Loucy (cell line): ENCODE measurements at regions not wholly inside any gene's neighbourhood (a gene's known extent, or its start where the extent isn't known, plus 50 kb on each side); places are given as distances from the start of the nearest gene placed in this dataset.
A peak's percentile ranks its signal among the peaks of the same experiment; 100 is the strongest.

Experiments
- H2AFZ ChIP-seq: fragments of 200-600 bp; sonication (generic); 2 replicates; pipeline ENCODE4 v1.6.0; 2016; ENCODE audit warnings: antibody characterized with exemption, mild to moderate bottlenecking, low read length, moderate library complexity
- H3F3A ChIP-seq: fragments of 200-600 bp; 2 replicates; pipeline ENCODE4 v1.6.0; 2016; ENCODE audit warnings: antibody characterized with exemption, low read depth, mild to moderate bottlenecking
- H3K27me3 ChIP-seq: fragments of 200-600 bp; sonication (generic); 2 replicates; pipeline ENCODE4 v1.6.1; 2014; ENCODE audit warnings: low read length, mild to moderate bottlenecking; ENCODE audit not compliant: insufficient read depth, poor library complexity, severe bottlenecking
- H3K36me3 ChIP-seq: fragments of 200-600 bp; sonication (generic); 2 replicates; pipeline ENCODE4 v1.6.1; 2016; ENCODE audit warnings: low read length; ENCODE audit not compliant: insufficient read depth
- H3K4me1 ChIP-seq: fragments of 200-600 bp; sonication (generic); 2 replicates; pipeline ENCODE4 v1.5.1; 2014; ENCODE audit warnings: low read length, mild to moderate bottlenecking; ENCODE audit not compliant: insufficient read depth, poor library complexity, severe bottlenecking
- H3K4me2 ChIP-seq: fragments of 200-600 bp; sonication (generic); 2 replicates; pipeline ENCODE4 v1.6.0; 2014; ENCODE audit warnings: antibody characterized with exemption, low read length, low read depth, mild to moderate bottlenecking; ENCODE audit not compliant: poor library complexity, severe bottlenecking
- H3K4me3 ChIP-seq: fragments of 200-600 bp; sonication (generic); 2 replicates; pipeline ENCODE4 v1.5.1; 2014; ENCODE audit warnings: low read length, mild to moderate bottlenecking, mixed read lengths; ENCODE audit not compliant: poor library complexity, severe bottlenecking
- H3K79me2 ChIP-seq: fragments of 200-600 bp; sonication (generic); 2 replicates; pipeline ENCODE4 v1.6.1; 2014; ENCODE audit warnings: low read length; ENCODE audit not compliant: insufficient read depth
- H3K9ac ChIP-seq: fragments of 200-600 bp; sonication (generic); 2 replicates; pipeline ENCODE4 v1.6.0; 2014; ENCODE audit warnings: mild to moderate bottlenecking, low read depth, low read length, moderate library complexity; ENCODE audit not compliant: poor library complexity, severe bottlenecking
- H3K9me2 ChIP-seq: fragments of 200-600 bp; sonication (generic); replicated peaks from 2 replicates; pipeline ENCODE4 v1.6.1; 2016; ENCODE audit warnings: low read depth, low read length, mixed read lengths
- H3K9me3 ChIP-seq: fragments of 200-600 bp; sonication (generic); 2 replicates; pipeline ENCODE4 v1.6.1; 2014; ENCODE audit warnings: mild to moderate bottlenecking, antibody characterized with exemption, low read length, low read depth; ENCODE audit not compliant: insufficient read depth
- H4K20me1 ChIP-seq: fragments of 200-600 bp; sonication (generic); 2 replicates; pipeline ENCODE4 v1.6.0; 2014; ENCODE audit warnings: antibody characterized with exemption, low read length, mild to moderate bottlenecking; ENCODE audit not compliant: insufficient read depth, poor library complexity, severe bottlenecking
- EZH2phosphoT487 ChIP-seq: fragments of 200-600 bp; IDR thresholded peaks from 2 replicates; pipeline ENCODE4 v1.6.1; 2018; ENCODE audit warnings: antibody characterized with exemption, mild to moderate bottlenecking, moderate library complexity, borderline replicate concordance
- TF ChIP-seq, protein P1 (sequence below): fragments of 200-600 bp; sonication (generic); conservative IDR thresholded peaks from 2 replicates; pipeline ENCODE4 v1.5.1; 2014; ENCODE audit warnings: mild to moderate bottlenecking, antibody characterized with exemption, low read length

DNA sequence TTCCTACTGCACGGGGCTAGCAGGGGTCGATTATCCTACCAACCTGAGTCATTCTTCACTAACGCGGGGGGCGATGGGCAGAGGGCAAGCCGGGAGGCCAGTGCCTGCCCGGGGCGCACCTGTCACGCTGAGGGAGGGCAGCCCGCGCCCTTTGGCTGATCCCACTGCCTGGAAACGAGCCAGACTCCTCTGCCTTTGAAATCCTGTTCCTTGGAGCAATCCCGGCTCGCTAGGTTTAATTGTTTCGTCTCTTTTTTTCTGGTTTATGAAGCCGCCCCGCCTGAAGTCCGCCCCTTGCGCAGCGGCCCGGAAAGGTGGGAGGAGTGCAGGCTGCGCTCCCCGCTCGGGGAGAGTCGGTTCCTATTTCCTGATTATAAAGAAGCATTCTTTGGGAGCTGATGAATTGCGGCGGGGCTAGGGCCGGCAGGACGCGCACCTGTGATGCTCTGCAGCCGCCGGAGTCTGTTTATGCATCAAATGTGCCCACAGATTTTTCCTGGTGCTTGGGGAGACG lies 484.2 kb downstream of the BCOR start:
- Histone ChIP-seq H3K9me3 (no peaks in the 10 kb centered on the region), H3K9ac (no peak overlapping the region), H3K27me3 (no peaks in the 10 kb centered on the region), H2AFZ (peak overlapping the region; percentile 70; the same call in 1 of the 2 replicates), H3K9me2 (no peaks in the 10 kb centered on the region), H3K4me1 (no peaks in the 10 kb centered on the region), H4K20me1 (no peaks in the 10 kb centered on the region), H3K4me3 (peak overlapping the region; percentile 63), H3K79me2 (no peaks in the 10 kb centered on the region), H3F3A (no peaks in the 10 kb centered on the region), H3K36me3 (no peaks in the 10 kb centered on the region), H3K4me2 (peak overlapping the region; percentile 63)
- TF ChIP-seq EZH2phosphoT487 = no peak
- TF ChIP-seq, protein P1, sequence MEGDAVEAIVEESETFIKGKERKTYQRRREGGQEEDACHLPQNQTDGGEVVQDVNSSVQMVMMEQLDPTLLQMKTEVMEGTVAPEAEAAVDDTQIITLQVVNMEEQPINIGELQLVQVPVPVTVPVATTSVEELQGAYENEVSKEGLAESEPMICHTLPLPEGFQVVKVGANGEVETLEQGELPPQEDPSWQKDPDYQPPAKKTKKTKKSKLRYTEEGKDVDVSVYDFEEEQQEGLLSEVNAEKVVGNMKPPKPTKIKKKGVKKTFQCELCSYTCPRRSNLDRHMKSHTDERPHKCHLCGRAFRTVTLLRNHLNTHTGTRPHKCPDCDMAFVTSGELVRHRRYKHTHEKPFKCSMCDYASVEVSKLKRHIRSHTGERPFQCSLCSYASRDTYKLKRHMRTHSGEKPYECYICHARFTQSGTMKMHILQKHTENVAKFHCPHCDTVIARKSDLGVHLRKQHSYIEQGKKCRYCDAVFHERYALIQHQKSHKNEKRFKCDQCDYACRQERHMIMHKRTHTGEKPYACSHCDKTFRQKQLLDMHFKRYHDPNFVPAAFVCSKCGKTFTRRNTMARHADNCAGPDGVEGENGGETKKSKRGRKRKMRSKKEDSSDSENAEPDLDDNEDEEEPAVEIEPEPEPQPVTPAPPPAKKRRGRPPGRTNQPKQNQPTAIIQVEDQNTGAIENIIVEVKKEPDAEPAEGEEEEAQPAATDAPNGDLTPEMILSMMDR = no peak

- H3K4me2 ChIP-seq = peak overlapping the region; percentile 63
- H3K9me2 ChIP-seq = no peaks in the 10 kb centered on the region
- H3K79me2 ChIP-seq = no peaks in the 10 kb centered on the region
- no peaks in the 10 kb centered on the region for H3K4me1 ChIP-seq
- H3K4me3 ChIP-seq = peak overlapping the region; percentile 63
- H3K9ac ChIP-seq = no peak overlapping the region
- H4K20me1 ChIP-seq = no peaks in the 10 kb centered on the region
- H3K9me3 ChIP-seq = no peaks in the 10 kb centered on the region
- H2AFZ ChIP-seq = peak overlapping the region; percentile 70; the same call in 1 of the 2 replicates
- H3F3A ChIP-seq = no peaks in the 10 kb centered on the region
- no peaks in the 10 kb centered on the region for H3K36me3 ChIP-seq
- H3K27me3 ChIP-seq = no peaks in the 10 kb centered on the region
- TF ChIP-seq EZH2phosphoT487 = no peak
- TF ChIP-seq, protein P1 = no peak
Measured at GRCh38 chrX:39613997-39614679, 483.6 kb downstream of the BCOR start.

- no peak for TF ChIP-seq EZH2phosphoT487
- TF ChIP-seq, protein P1 = no peak
- H2AFZ ChIP-seq = no peak overlapping the region
- no peaks in the 10 kb centered on the region for H3K9me2 ChIP-seq
- H3K27me3 ChIP-seq = no peaks in the 10 kb centered on the region
- H3K9me3 ChIP-seq = no peaks in the 10 kb centered on the region
- no peaks in the 10 kb centered on the region for H3F3A ChIP-seq
- no peak overlapping the region for H3K4me2 ChIP-seq
- no peak overlapping the region for H3K4me3 ChIP-seq
- H3K79me2 ChIP-seq = no peaks in the 10 kb centered on the region
- H3K9ac ChIP-seq = no peak overlapping the region
- H3K36me3 ChIP-seq = no peaks in the 10 kb centered on the region
- no peaks in the 10 kb centered on the region for H4K20me1 ChIP-seq
- no peaks in the 10 kb centered on the region for H3K4me1 ChIP-seq
Measured at GRCh38 chrX:39614680-39614998, 483.1 kb downstream of the BCOR start.
